ENCODE measurements at regions not wholly inside any gene's neighbourhood (a gene's known extent, or its start where the extent isn't known, plus 50 kb on each side); places are given as distances from the start of the nearest gene placed in this dataset.

GRCh38 chr7:79528421-79528820, 75.0 kb upstream of the MAGI2 start:
- TF ChIP-seq POLR2A (IDR thresholded peaks at IDR 0.05), result no peak
- TF ChIP-seq, protein P1, sequence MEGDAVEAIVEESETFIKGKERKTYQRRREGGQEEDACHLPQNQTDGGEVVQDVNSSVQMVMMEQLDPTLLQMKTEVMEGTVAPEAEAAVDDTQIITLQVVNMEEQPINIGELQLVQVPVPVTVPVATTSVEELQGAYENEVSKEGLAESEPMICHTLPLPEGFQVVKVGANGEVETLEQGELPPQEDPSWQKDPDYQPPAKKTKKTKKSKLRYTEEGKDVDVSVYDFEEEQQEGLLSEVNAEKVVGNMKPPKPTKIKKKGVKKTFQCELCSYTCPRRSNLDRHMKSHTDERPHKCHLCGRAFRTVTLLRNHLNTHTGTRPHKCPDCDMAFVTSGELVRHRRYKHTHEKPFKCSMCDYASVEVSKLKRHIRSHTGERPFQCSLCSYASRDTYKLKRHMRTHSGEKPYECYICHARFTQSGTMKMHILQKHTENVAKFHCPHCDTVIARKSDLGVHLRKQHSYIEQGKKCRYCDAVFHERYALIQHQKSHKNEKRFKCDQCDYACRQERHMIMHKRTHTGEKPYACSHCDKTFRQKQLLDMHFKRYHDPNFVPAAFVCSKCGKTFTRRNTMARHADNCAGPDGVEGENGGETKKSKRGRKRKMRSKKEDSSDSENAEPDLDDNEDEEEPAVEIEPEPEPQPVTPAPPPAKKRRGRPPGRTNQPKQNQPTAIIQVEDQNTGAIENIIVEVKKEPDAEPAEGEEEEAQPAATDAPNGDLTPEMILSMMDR (IDR thresholded peaks at IDR 0.05), result no peak

Measured in Peyer's patch (tissue), 4 donors.